ENCODE measurements at regions not wholly inside any gene's neighbourhood (a gene's known extent, or its start where the extent isn't known, plus 50 kb on each side); places are given as distances from the start of the nearest gene placed in this dataset.

DNA sequence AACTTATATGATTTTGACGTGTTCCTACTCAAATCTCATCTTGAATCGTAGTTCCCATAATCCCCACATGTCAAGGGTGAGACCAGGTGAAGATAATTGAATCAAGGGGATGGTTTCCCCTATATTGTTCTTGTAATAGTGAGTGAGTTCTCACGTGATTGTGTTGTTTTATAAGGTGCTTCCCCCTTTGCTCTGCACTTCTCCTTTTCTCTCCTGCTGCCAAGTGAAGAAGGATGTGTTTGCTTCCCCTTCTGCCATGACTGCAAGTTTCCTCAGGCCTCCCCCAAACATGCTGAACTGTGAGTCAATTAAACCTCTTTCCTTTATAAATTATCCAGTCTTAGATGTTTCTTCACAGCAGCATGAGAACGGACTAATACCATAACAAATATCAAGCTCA lies 83.2 kb downstream of the MANEA start:
- no peak for DNase-seq

DNA sequence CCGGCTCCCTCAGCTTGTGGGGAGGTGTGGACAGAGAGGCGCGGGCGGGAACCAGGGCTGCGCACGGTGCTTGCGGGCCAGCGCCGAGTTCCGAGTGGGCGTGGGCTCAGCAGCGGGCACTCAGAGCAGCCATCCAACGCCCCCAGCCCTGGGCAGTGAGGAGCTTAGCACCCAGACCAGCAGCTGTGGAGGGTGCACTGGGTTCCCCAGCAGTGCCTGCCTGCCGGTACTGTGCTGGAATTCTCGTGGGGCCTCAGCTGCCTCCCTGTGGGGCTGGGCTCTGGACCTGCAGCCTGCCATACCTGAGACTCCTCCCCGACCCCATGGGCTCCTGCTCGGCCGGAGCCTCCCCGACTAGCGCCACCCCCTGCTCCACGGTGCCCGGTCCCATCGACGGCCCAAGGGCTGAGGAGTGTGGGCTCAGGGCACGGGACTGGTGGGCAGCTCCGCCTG lies 92.7 kb downstream of the MANEA start:
- DNase-seq: no peak

DNA sequence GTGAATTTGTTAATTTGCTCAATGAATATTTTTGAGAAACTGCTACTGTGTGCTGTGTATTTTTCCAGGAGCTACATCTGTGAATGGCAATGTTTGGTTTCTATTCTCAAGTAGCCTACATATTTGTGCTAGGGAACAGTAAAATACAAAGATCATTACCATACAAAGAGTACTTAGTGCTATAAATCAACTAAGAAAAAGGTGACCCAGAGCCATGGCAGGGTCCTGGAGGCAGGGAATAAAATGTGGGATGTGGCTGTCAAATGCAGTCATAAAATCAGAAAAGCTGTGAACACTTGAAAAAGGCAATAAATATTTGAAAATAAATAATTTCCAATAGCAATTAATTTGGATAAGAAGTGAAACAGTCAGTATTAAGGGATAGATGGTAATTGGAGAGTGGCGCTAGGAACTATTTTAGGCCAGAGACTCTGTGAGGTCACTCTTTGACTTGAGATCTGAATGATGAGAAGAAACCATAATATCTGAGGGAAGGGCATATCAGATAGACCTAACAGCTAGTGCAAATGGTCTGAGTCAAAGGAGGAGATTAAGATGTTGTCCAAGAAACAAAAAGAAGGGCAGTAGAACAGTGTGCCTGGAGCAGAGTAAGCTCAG lies 98.8 kb downstream of the MANEA start:
- peak in 1 of 3 experiments; percentile 8 for DNase-seq

DNA sequence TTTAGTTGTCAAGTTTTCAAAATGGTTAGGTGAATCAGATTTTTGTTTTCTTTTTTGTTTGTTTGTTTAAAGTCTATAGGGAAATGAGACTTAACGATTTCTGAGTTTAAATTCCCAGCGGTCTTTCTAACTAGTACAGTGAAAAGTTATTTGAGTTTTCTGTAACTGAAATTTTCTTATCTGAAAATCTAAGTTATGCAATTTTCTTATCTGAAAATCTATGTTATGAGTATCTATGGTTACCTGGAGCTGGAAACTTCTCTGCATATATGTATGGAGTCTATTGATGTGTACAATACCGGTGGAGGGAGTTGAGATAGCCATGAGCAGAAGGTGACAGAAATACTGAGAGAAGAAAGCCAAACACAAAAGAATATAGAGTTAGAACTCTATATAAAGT lies 102.6 kb downstream of the MANEA start:
- no peak for DNase-seq

DNA sequence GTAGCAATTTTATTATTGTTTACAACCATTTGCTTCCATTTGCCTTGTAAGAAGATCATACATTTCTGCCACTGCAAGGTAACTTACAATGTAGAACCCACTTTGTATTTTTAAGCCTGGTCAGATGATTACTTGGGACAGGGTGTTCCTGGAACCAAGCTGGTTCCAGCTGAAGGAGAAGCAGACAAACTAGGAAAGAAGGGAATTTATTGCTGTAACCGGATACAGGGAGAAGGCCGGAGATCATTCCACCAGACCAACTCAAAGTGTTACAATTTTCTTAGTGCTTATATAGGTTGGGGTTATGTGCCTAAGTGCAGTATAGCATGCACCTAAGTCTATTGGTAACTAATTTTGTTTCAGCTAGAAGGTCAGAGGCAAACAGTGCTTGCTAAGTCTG lies 104.4 kb downstream of the MANEA start:
- DNase-seq: no peak

DNA sequence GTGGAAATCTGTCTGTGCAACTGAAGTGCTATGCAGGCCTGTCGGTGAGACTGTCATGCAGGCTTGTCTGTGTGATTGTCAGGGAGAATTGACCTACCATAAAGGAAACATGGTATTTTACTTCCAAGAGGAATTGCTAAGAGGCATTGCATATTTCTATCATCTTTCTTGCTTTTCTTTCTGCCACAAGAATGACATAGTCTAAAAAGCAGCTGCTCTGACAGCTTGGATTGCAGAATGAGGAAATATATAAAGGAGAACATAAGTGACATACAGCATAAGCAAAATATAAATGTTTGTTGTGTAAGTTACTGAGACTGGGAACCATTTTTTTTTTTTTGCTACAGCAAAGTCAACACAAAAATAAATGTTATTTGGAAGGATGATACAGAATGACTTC lies 105.1 kb downstream of the MANEA start:
- no peak for DNase-seq

DNA sequence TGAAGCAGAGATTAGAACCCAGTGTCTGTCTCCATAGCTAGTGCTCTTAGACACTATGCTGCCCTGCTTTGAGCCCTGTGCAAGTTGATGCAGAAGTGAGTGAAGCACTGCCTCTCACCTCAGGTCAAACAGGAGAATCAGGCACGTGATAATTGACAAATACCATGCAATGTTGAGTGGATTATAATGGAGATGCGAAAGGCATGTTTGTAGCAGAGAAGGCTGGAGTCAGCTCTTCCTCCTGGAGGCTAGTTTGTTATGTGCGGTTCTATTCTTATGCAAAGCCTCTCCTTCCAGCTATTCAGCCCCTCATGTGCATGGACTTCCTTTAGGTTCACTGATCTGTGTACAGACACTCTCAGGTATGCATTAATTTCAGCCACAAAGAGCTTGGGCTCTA lies 108.5 kb downstream of the MANEA start:
- peak in 2 of 3 experiments; percentile 14 to 26 for DNase-seq

DNA sequence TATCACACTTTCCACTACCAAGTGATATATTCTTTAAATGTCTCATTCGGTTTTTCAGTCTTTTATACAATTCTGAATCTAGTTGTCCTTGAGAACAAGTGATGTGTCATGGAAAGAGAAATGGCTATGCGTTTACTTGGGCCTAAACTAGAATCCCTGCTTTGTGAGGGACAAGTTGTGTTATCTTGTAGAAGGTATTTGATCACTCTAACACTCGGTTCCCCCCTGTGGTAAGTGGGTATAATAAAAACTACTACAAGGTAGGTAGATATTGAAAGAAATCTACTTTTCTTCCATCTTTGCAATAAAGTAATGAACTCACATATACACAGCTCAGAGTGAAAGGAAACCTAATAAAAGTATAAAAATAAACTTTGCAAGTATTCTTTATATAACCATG lies 108.9 kb downstream of the MANEA start:
- peak in 1 of 3 experiments; percentile 26 for DNase-seq

DNA sequence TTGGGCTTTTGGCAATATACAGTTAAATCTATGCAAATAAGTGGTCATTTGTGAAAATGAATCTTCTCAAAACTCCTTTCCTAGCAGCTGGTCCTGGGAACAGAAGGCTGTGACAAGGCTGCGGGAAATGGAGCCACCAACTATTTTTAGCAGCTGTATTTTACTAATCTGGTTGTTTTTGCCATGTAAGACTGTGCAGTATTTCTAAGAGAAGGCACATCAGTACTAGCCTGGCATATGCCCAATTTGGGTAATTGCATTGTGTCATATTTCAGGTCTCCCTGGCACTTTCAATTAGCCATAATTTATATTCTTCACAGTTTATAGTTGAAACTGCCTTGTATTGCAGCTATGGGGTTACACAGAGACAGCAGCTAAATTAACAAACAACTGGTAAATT lies 109.6 kb downstream of the MANEA start:
- DNase-seq: peak in 2 of 3 experiments; percentile 40 to 75

DNA sequence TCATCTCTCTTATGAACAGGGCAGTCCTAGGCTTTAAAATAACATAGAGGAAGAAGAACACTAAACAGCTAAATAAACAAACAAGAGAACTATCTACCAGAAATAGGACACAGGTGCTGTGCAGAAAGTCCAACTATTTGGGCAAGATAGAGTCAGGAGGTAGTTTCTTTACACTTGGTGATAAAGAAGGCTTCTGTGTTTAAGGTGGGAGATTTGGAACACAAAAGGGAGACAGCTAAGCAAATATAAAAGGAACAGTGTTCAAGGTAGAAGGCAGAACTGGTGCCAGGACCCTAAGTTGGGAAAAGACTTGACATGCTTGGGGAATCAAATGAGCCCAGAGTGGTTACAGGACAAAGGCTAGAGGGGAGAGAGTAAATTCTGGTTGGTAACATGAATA lies 110.5 kb downstream of the MANEA start:
- DNase-seq: peak in 1 of 3 experiments; percentile 21

DNA sequence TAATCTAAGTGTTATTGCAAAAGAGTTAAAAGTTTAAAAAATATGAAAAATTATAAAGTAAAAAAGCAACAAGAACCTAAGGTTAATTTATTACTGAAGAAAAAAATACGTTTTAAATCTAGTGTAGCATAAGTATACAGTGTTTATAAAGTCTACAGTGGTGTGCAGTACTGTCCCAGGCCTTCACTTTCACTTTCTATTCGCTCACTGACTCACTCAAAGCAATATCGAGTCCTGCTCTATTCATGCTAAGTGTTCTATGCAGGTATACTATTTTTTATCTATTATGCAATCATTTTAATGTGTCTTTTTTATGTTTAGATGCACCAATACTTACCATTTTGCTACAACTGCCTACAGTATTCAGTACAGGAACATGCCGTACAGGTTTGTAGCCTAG lies 113.0 kb downstream of the MANEA start:
- no peak for DNase-seq

DNA sequence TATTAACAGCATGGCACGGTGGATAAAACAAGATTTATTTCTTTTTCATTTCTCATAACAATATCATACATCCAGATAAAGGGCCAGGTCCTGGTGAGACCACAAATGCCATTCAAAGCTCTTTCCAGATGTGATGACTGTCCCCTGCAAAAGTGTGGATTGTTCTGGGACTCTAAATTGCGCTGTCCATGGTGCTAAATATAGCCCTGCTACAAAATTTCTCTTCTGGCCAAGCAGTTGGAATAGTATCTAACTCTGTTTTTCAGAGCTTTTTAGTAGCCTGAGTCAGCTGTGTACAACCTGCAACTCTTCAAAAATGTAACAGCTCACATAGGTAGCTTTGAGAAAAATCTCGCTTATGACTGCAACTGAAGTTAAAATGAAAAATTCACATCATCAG lies 115.8 kb downstream of the MANEA start:
- no peak for DNase-seq

DNA sequence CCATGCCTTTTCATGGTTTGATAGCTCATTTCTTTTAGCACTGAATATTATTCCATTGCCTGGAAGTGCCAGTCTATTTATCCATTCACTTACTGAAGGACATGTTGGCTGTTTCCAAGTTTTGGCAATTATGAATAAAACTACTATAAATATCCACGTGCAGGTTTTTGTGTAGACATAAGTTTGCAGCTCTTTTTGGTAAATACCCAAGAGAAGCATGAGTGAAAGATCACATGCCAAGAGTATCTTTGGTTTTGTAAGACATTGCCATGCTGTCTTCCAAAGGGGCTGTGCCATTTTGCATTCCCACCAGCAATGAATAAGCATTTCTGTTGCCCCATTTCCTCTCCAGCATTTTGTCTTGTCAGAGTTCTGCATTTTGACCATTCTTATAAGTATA lies 120.9 kb downstream of the MANEA start:
- no peak for DNase-seq

DNA sequence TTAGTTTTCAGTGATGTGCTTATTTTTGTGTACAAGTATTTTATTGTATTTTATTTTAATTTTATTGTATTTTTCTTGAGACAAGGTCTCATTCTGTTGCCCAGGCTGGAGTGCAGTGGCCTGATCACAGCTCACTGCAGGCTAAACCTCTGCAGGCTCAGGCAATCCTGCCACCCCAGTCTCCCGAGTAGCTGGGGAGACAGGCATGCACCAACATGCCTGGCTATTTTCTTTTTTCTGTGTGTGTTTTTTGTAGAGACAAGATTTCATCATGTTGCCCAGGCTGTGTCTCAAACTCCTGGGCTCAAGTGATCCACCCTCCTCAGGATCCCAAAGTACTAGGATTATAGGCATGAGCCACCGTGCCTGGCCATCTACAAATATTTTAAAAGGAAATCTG lies 146.3 kb downstream of the MANEA start:
- peak in 1 of 3 experiments; percentile 24 for DNase-seq

DNA sequence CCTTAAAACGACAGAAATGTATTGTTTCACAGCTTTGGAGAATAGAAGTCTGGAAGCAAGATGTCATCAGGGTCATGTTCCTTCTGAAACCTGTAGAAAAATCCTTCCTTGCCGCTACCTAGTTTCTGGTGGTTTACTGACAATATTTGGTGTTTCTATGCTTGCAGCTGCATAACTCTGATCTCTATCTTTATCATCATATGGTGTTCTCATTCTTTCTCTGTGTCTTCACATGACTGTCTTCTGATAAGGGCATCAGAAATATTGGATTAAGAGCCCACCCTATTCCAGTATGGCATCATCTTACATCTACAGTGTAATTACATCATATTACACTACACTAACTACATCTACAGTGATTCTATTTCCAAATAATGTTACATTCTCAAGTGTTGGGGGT lies 148.0 kb downstream of the MANEA start:
- DNase-seq: no peak

DNA sequence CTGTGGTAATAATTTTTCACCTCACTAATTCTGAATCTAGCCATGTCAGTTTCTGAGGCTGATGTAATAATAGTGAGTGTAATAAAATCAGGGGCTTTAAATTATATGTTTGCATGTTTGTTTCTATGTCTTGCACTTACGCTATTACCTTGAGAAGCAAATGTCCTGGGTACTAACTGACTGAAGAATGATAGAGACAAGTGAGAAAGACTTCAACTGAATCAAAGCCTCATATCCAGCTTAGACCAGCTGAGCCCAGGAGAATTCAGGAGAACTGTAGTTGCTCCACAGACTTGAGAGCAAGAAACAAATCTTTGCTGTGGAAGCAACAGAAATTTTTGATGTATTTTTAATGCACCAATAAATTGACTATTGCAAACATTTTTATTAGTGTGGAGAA lies 162.8 kb downstream of the MANEA start:
- DNase-seq: no peak

DNA sequence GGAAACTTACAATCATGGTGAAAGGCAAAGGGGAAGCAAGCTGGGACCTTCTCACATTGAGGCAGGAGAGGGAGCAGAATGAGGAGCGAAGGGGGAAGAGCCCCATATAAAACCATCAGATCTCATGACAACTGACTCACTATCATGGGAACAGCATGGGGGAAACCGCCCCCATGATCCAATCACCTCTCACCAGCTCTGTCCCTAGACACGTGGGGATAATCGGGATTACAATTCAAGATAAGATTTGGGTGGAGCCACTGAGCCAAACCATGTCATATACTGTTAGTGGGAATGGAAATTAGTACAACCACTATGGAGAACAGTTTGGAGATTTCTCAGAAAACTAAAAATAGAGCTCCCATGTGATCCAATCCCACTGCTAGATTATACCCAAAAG lies 163.7 kb downstream of the MANEA start:
- no peak for DNase-seq

DNA sequence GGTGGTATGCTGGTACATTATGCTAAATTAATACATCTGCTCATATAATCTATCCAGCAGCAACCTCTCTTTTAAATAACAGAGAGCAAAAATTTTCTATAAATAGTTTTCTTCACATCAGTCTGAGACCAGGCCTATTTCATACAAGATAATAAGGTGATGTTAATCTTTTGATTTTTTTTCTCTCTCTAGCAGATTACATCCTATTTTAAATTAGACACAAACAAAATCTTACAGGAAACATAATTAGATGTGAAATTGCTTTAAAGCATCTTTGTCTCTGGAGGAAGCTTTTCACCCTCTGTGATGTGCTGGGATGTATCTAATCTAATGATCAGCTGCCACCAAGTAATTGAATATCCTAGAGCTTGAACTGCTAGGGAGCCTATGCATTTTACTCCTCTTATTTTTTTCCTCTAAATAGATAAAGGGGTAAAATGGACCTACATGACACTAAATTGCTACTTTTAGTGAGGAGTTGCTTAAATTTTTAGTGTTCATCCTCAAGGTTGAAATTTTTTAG lies 165.5 kb downstream of the MANEA start:
- DNase-seq: no peak

DNA sequence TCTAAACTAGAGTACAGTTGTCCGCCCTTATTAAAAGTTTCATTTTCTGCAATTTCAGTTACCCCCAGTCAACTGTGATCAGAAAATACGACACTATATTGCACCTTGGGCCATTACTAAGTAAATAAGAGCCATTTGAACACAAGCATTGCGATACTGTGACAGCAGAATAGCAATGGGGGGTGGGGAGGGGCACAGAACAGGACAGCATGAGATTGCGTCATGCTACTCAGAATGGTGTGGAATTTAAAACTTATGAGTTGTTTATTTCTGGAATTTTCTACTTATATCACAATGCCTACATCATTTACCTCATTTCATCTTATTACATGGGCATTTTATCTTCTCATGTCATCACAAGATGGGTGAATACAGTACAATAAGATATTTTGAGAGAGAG lies 166.3 kb downstream of the MANEA start:
- no peak for DNase-seq

DNA sequence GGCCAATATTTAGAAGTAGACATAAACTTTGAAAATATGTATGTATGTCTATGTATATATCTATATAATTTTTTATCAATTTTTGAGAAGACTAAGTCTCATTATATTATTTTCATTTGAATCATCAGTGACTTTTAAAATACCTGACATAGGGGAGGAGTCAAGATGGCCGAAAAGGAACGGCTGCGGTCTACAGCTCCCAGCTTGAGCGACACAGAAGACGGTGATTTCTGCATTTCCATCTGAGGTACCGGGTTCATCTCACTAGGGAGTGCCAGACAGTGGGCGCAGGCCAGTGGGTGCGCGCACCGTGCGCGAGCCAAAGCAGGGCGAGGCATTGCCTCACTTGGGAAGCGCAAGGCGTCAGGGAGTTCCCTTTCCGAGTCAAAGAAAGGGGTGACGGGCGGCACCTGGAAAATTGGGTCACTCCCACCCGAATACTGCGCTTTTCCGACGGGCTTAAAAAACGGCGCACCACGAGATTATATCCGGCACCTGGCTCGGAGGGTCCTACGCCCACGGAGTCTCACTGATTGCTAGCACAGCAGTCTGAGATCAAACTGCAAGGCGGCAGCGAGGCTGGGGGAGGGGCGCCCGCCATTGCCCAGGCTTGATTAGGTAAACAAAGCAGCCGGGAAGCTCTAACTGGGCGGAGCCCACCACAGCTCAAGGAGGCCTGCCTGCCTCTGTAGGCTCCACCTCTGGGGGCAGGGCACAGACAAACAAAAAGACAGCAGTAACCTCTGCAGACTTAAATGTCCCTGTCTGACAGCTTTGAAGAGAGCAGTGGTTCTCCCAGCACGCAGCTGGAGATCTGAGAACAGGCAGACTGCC lies 181.1 kb downstream of the MANEA start:
- peak; percentile 11 to 75 (median 46) for DNase-seq

DNA sequence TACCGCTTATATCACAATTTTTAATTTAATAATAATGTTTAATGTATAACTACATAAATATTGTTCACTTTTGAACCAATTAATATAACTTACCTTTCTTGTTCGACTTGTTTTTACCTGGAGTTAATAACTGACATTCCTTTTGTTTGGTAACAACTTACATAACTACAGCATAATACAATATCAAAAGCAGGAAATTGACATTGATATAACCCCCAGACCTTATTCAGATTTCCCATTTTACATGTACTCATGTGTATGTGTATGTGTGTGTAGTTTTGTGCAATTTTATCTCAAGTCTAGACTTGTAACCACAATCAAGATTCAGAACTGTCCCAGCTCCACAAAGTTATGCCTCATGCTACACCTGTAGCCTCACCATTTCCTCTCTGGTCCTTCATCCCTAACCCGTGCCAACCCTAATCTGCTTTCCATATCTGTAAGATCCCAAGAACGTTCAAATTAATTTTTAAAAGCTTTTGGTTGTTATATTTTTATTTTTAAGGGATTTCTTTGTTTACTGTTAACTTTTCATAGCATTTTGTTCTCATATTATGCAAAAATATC lies 190.6 kb downstream of the MANEA start:
- no peak for DNase-seq

DNA sequence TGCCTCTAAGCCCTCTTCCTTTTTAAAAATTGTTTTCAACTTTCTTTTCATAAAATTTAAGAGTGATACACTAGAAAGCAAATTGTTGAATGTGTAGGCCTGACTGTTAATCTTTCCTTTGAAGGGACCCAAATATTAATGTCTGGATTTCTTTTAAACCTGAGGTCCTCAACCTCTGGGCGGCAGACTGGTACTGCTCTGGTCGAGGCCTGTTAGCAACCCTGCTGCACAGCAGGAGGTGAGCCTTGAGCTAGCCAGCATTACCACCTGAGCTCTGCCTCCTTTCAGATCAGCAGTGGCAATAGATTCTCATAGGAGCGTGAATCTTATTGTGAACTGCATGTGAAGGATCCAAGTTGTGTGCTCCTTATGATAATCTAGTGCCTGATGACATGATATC lies 191.2 kb downstream of the MANEA start:
- DNase-seq: peak in 1 of 3 experiments; percentile 3

DNA sequence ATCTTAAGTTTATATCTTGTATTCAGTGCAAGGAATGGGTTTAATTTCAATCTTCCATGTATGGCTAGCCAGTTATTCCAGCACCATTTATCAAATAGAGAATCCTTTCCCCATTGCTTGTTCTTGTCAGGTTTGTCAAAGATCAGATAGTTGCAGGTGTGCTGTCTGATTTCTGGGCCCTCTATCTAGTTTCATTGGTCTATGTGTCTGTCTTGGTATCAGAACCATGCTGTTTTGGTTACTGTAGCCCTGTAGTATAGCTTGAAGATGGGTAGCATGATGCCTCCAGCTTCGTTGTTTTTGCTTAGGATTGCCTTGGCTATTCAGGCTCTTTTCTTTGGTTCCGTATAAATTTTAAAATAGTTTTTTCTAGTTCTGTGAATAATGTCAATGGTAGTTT lies 200.0 kb downstream of the MANEA start:
- no peak for DNase-seq

DNA sequence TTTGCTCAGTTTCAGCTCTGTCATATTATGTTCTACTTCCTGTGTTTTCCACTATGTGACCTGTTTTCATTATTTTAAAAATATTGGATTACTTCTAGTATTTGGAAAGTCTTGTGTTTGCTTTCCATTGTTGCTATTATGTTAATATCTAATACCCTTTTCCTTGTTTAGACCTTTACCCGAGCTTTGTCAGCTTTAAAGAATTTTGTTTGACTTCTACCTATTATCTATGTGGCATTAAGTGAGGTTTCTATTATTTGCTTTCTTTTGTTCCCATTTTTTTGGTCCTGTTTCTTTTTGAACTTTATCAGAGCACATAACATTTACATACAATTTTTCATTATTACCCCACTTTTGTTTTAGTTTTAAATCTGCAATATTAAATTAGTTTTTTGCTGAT lies 202.7 kb downstream of the MANEA start:
- no peak for DNase-seq

Measured in NCI-H1417 (cell line).